Thoracic aorta (tissue), 2 donors: ENCODE measurements at regions not wholly inside any gene's neighbourhood (a gene's known extent, or its start where the extent isn't known, plus 50 kb on each side); places are given as distances from the start of the nearest gene placed in this dataset.

ENCODE experiments used
- ATAC-seq: fragments of 150-250 bp; one replicate; pipeline ENCODE4 v1.8.0; 2017; ENCODE audit warnings: low read depth; ENCODE audit not compliant: insufficient number of reproducible peaks, low FRiP score
- DNase-seq: peaks from one replicate; pipeline ENCODE4 v3.0.0-alpha.2; 2020; ENCODE audit warnings: low spot score
- H3K27ac ChIP-seq, 2 donors: fragments of 200-600 bp; sonication (generic); 1 replicate in 1 of 2; 2 replicates in 1 of 2; pipeline ENCODE4 v1.5.1; 2016; ENCODE audit warnings: mild to moderate bottlenecking in 2 of 2, moderate library complexity in 2 of 2
- H3K27me3 ChIP-seq: fragments of 200-600 bp; sonication (generic); replicated peaks from 2 replicates; pipeline ENCODE4 v1.6.0; 2016; ENCODE audit warnings: mild to moderate bottlenecking; ENCODE audit not compliant: insufficient read depth
- H3K36me3 ChIP-seq: fragments of 200-600 bp; sonication (generic); one replicate; pipeline ENCODE4 v1.5.1; 2016
- H3K4me1 ChIP-seq, 2 donors: fragments of 200-600 bp; sonication (generic); 1 replicate in 1 of 2; 2 replicates in 1 of 2; pipeline versions ENCODE4 v1.5.1 to v1.6.0; 2016; ENCODE audit warnings: low read depth in 2 of 2, mild to moderate bottlenecking in 1 of 2; ENCODE audit not compliant: control insufficient read depth in 1 of 2
- H3K4me3 ChIP-seq: fragments of 200-600 bp; sonication (generic); 2 replicates; pipeline ENCODE4 v1.5.1; 2016; ENCODE audit warnings: mild to moderate bottlenecking
- H3K9me3 ChIP-seq: fragments of 200-600 bp; sonication (generic); 2 replicates; pipeline ENCODE4 v1.5.1; 2016
- CTCF ChIP-seq: fragments of 200-600 bp; sonication (generic); IDR thresholded peaks from one replicate; pipeline ENCODE4 v1.5.1; 2019; ENCODE audit warnings: antibody characterized with exemption

- TF ChIP-seq CTCF = no peak
- H3K27ac ChIP-seq = no peak overlapping the region
- peaks cover 19 to 32% of the 10 kb centered on the region in 2 donors for H3K4me1 ChIP-seq
- no peaks in the 10 kb centered on the region for H3K36me3 ChIP-seq
- H3K9me3 ChIP-seq = no peaks in the 10 kb centered on the region
- H3K27me3 ChIP-seq = no peaks in the 10 kb centered on the region
- DNase-seq (no peak), ATAC-seq (no peak)
- H3K4me3 ChIP-seq = no peak overlapping the region
Observed at GRCh38 chr20:58018590-58018989, 209.9 kb downstream of the ANKRD60 start.

GRCh38 chr20:58017970-58018530, 210.4 kb downstream of the ANKRD60 start:
- Histone ChIP-seq H3K4me3 (no peak overlapping the region), H3K27ac (no peak overlapping the region), H3K27me3 (no peaks in the 10 kb centered on the region), H3K4me1 (peaks cover 19 to 38% of the 10 kb centered on the region in 2 donors), H3K9me3 (no peaks in the 10 kb centered on the region), H3K36me3 (no peaks in the 10 kb centered on the region)
- ATAC-seq (no peak), DNase-seq (no peak)
- no peak for TF ChIP-seq CTCF

GRCh38 chr20:58017231-58017969, 211.1 kb downstream of the ANKRD60 start:
- DNase-seq = no peak
- no peak overlapping the region for H3K27ac ChIP-seq
- no peaks in the 10 kb centered on the region for H3K27me3 ChIP-seq
- no peak for TF ChIP-seq CTCF
- no peak overlapping the region for H3K4me3 ChIP-seq
- no peaks in the 10 kb centered on the region for H3K9me3 ChIP-seq
- peaks cover 19 to 44% of the 10 kb centered on the region in 2 donors for H3K4me1 ChIP-seq
- ATAC-seq = no peak
- H3K36me3 ChIP-seq = no peaks in the 10 kb centered on the region

- no peak overlapping the region for H3K4me3 ChIP-seq
- no peaks in the 10 kb centered on the region for H3K36me3 ChIP-seq
- no peak overlapping the region for H3K27ac ChIP-seq
- H3K27me3 ChIP-seq = no peaks in the 10 kb centered on the region
- H3K9me3 ChIP-seq = no peaks in the 10 kb centered on the region
- ATAC-seq (no peak), DNase-seq (no peak)
- no peak for TF ChIP-seq CTCF
- peaks cover 19 to 50% of the 10 kb centered on the region in 2 donors for H3K4me1 ChIP-seq
Observed at GRCh38 chr20:58016779-58017178, 211.7 kb downstream of the ANKRD60 start.

GRCh38 chr20:58014628-58015315, 213.7 kb downstream of the ANKRD60 start:
- Histone ChIP-seq H3K27me3 (no peaks in the 10 kb centered on the region), H3K4me1 (peaks cover 6 to 41% of the 10 kb centered on the region in 2 donors), H3K27ac (no peak overlapping the region), H3K36me3 (no peaks in the 10 kb centered on the region), H3K9me3 (no peaks in the 10 kb centered on the region), H3K4me3 (no peak overlapping the region)
- no peak for TF ChIP-seq CTCF
- DNase-seq = no peak
- ATAC-seq = no peak
